ENCODE measurements at regions not wholly inside any gene's neighbourhood (a gene's known extent, or its start where the extent isn't known, plus 50 kb on each side); places are given as distances from the start of the nearest gene placed in this dataset.

DNA sequence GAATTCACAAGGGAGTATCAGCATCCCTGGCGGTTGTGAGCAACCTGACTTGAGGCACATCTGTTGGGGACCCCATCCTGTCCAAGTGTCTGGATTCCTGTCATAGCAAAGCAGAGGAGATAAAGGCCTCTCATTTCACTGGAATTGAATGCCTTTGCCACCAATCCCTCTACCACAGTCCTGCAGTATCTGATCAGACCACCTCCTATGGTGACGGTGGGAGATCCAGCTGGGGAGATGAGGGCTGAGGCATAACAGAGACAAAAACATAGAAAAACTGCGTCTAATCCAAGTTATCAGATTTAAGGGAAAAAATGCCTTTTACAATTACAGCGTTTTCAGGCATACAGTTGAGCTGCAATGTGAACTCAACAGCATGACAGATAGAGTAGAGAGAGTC lies 160.7 kb upstream of the TRPC7 start:
- no peak for TF ChIP-seq CTCF (IDR thresholded peaks at IDR 0.05)
- TF ChIP-seq POLR2A (IDR thresholded peaks at IDR 0.05): no peak
- DNase-seq: no peak
- H3K9me3 ChIP-seq (replicated peaks in 1 of 3): no peaks in the 10 kb centered on the region
- intact Hi-C loops (cut with DNase I): no loop called here
- no peaks in the 10 kb centered on the region for H3K27me3 ChIP-seq
- no peaks in the 10 kb centered on the region for H3K4me1 ChIP-seq (replicated peaks in 1 of 2)
- 70 to 82% (median 74%) methylated on average over 4 of the region's 4 CpGs for WGBS, 4 donors
- H3K4me3 ChIP-seq: no peak overlapping the region
- no peaks in the 10 kb centered on the region for H3K36me3 ChIP-seq (replicated peaks in 1 of 2)
- H3K27ac ChIP-seq: no peak overlapping the region

DNA sequence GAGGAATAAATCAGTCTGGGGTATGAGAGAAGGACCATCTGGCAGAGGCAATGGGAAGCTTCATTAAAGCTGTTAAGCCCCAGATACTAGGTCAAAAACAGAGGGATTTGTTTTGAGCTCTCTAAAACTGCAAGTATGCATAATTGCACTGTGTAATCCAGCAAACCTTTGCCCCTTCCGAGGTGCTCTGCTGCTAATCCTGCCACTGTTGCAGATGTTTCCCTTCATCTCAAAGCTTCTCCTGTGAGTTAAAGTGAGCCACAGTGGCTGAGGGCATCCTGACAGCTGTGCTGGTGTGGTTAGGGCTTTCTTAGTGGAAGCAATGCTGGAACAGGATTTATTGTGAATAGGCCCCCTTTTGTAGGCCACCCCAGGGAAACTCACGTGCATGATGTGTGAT lies 160.3 kb upstream of the TRPC7 start:
- Histone ChIP-seq H3K36me3 (replicated peaks in 1 of 2) (no peaks in the 10 kb centered on the region), H3K27me3 (no peaks in the 10 kb centered on the region), H3K4me1 (replicated peaks in 1 of 2) (no peaks in the 10 kb centered on the region), H3K4me3 (no peak overlapping the region), H3K9me3 (replicated peaks in 1 of 3) (no peaks in the 10 kb centered on the region), H3K27ac (no peak overlapping the region)
- 42 to 52% (median 46%) methylated on average over 2 of the region's 2 CpGs for WGBS, 4 donors
- DNase-seq: no peak
- intact Hi-C loops (cut with DNase I): no loop called here
- TF ChIP-seq POLR2A (IDR thresholded peaks at IDR 0.05) (no peak), CTCF (IDR thresholded peaks at IDR 0.05) (no peak)

DNA sequence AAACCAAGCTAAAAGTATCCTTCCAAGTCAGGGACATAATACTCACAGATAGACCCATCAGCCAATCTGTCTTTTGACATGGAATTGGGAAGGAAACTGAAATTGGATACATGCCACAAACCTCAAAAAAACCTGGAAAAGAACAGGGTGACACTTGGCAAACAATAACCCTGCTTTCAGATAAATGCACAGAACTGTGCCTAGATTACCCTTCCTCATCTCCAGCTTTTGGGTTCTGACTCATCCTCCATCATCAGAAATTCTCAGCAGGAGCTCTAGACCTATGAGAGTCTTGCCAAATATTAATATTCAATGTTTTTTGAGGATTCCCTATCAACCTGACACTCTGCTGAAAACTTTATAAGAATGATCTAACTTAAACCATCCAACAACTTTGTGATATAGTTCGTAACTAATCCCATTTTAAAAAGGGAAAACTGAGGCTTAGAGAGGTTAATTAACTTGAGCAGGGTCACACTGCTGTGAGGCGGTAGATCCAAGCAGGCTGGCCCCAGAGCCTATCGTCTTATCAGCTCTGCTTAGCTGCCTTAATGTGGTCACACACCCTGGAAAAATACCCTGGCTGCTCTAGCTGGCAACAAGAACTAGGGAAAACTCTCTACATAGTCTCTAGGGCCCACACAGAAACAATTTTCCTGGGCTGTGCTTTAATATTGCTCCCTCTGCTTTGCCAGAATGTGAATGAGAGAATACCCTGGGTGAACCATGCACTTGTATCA lies 157.0 kb upstream of the TRPC7 start:
- Histone ChIP-seq H3K9me3 (replicated peaks in 1 of 3) (no peaks in the 10 kb centered on the region), H3K27me3 (peaks cover 4% of the 10 kb centered on the region), H3K4me1 (replicated peaks in 1 of 2) (no peaks in the 10 kb centered on the region), H3K27ac (no peak overlapping the region), H3K36me3 (replicated peaks in 1 of 2) (no peaks in the 10 kb centered on the region), H3K4me3 (no peak overlapping the region)
- 63 to 72% (median 67%) methylated on average over 3 of the region's 3 CpGs for WGBS, 4 donors
- no peak for DNase-seq
- TF ChIP-seq POLR2A (IDR thresholded peaks at IDR 0.05): no peak
- TF ChIP-seq CTCF (IDR thresholded peaks at IDR 0.05): no peak
- intact Hi-C loops (cut with DNase I): no loop called here

DNA sequence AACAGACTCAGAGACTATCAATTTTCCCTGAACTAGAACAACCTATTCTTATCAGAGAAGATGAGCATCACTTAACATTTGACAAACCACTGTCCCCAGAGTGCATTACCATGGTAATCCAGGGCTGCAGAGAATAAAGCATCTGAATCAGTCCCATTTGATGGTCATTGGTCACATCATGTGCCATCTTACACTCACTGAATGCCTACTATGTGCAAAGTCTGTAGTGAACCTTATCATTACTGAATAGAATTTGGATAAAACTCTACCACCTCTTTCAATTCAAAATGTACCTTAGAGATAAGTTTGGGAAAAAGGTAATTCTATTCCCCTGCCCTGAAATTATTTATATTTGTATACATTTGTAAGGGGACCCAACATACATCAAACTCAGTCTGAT lies 156.4 kb upstream of the TRPC7 start:
- no peak overlapping the region for H3K27ac ChIP-seq
- H3K9me3 ChIP-seq (replicated peaks in 1 of 3): no peaks in the 10 kb centered on the region
- H3K36me3 ChIP-seq (replicated peaks in 1 of 2): no peaks in the 10 kb centered on the region
- intact Hi-C loops (cut with DNase I): no loop called here
- H3K27me3 ChIP-seq: peaks cover 4% of the 10 kb centered on the region
- no peak overlapping the region for H3K4me3 ChIP-seq
- no peak for DNase-seq
- TF ChIP-seq POLR2A (IDR thresholded peaks at IDR 0.05): no peak
- no peak for TF ChIP-seq CTCF (IDR thresholded peaks at IDR 0.05)
- H3K4me1 ChIP-seq (replicated peaks in 1 of 2): no peaks in the 10 kb centered on the region
